B cell (primary cell): ENCODE measurements at regions not wholly inside any gene's neighbourhood (a gene's known extent, or its start where the extent isn't known, plus 50 kb on each side); places are given as distances from the start of the nearest gene placed in this dataset.
"Not testable (repeated sequence)": the region's sequence is repeated elsewhere in the genome, so short reads cannot be mapped to it uniquely, and the experiment has no call there.

ENCODE experiments used
- ATAC-seq: fragments of 200-7000 bp; cut with Tn5 transposase; one replicate; pipeline ENCODE4 v1.10.0; 2021; ENCODE audit warnings: low read depth, mild to moderate bottlenecking, moderate number of reproducible peaks, moderate library complexity
- CTCF ChIA-PET: fragments of 350-600 bp; sonication (Branson Sonifier 250); formaldehyde crosslinking; loops from one replicate; lab custom pipeline; 2021; ENCODE audit warnings: antibody characterized with exemption, inconsistent platforms; lab: Charles Lee
- POLR2A ChIA-PET: fragments of 350-600 bp; sonication (Branson Sonifier 250); formaldehyde crosslinking; loops from one replicate; lab custom pipeline; 2021; ENCODE audit warnings: antibody characterized with exemption; lab: Charles Lee
- DNase-seq: peaks from one replicate; pipeline ENCODE4 v3.0.0; 2013
- H2AFZ ChIP-seq: 2 replicates; pipeline ENCODE4 v1.6.1; 2012; ENCODE audit warnings: mild to moderate bottlenecking, low read depth, low read length; ENCODE audit not compliant: insufficient read depth, poor library complexity, severe bottlenecking
- H3K27ac ChIP-seq, 2 donors: 1 replicate in 1 of 2; 2 replicates in 1 of 2; pipeline ENCODE4 v1.5.1; 2012 to 2013; ENCODE audit warnings: low read length in 2 of 2, mild to moderate bottlenecking in 2 of 2, moderate library complexity in 1 of 2
- H3K27me3 ChIP-seq, 4 experiments: fragments of 200-600 bp in 1 of 4; sonication (generic) in 1 of 4; replicated peaks in 1 of 4; 1 replicate in 2 of 4; 2 replicates in 2 of 4; pipeline versions ENCODE4 v1.6.1 to v1.7.0; 2013 to 2016; ENCODE audit warnings: low read length in 3 of 4, mild to moderate bottlenecking in 2 of 4, mixed read lengths in 1 of 4, moderate library complexity in 1 of 4; ENCODE audit not compliant: insufficient read depth in 4 of 4, control insufficient read depth in 3 of 4; ENCODE audit errors: control extremely low read depth in 1 of 4
- H3K36me3 ChIP-seq, 2 experiments: replicated peaks in 1 of 2; 1 replicate in 1 of 2; 2 replicates in 1 of 2; pipeline versions ENCODE4 v1.6.1 to v1.7.1; 2013; ENCODE audit warnings: low read length in 1 of 2; ENCODE audit not compliant: insufficient read depth in 2 of 2, control insufficient read depth in 1 of 2; ENCODE audit errors: control extremely low read depth in 1 of 2, extremely low read depth in 1 of 2
- H3K4me1 ChIP-seq, 2 donors: fragments of 200-600 bp in 1 of 2; sonication (generic) in 1 of 2; 1 replicate in 1 of 2; 2 replicates in 1 of 2; pipeline versions ENCODE4 v1.5.1 to v1.6.1; 2013 to 2017; ENCODE audit warnings: low read length in 2 of 2; ENCODE audit not compliant: control insufficient read depth in 2 of 2, insufficient read depth in 2 of 2
- H3K4me2 ChIP-seq: replicated peaks from 2 replicates; pipeline ENCODE3; 2012; ENCODE audit warnings: mild to moderate bottlenecking, low read depth, low read length; ENCODE audit not compliant: poor library complexity, severe bottlenecking
- H3K4me3 ChIP-seq, 5 experiments: fragments of 200-600 bp in 1 of 5; sonication (generic) in 1 of 5; 1 replicate in 3 of 5; 2 replicates in 2 of 5; pipeline versions ENCODE4 v1.5.1 to v1.7.0; 2011 to 2016; ENCODE audit warnings: low read length in 4 of 5, mild to moderate bottlenecking in 4 of 5, low read depth in 2 of 5, control low read depth in 1 of 5, moderate library complexity in 1 of 5; ENCODE audit not compliant: insufficient read depth in 1 of 5; ENCODE audit errors: control extremely low read depth in 1 of 5, extremely low read depth in 1 of 5
- H3K79me2 ChIP-seq: fragments of 200-600 bp; sonication (generic); one replicate; pipeline ENCODE4 v1.6.0; 2016; ENCODE audit warnings: low read length; ENCODE audit not compliant: control insufficient read depth, insufficient read depth
- H3K9ac ChIP-seq: fragments of 200-600 bp; sonication (generic); 2 replicates; pipeline ENCODE4 v1.6.1; 2017; ENCODE audit warnings: mild to moderate bottlenecking, low read length, moderate library complexity
- H3K9me3 ChIP-seq, 3 donors: one replicate each; pipeline versions ENCODE4 v1.6.1 to v1.7.1; 2013; ENCODE audit warnings: low read length in 2 of 3; ENCODE audit not compliant: control insufficient read depth in 2 of 3, insufficient read depth in 1 of 3; ENCODE audit errors: control extremely low read depth in 1 of 3
- H4K20me1 ChIP-seq: 2 replicates; pipeline ENCODE4 v1.6.0; 2012; ENCODE audit warnings: mild to moderate bottlenecking, low read length; ENCODE audit not compliant: insufficient read depth, control insufficient read depth, poor library complexity, severe bottlenecking
- H3K27ac Mint-ChIP-seq: one replicate; pipeline ENCODE4 v1.8.0; 2021; ENCODE audit warnings: mixed read lengths
- H3K27me3 Mint-ChIP-seq: one replicate; pipeline ENCODE4 v1.8.0; 2021; ENCODE audit warnings: mixed read lengths
- H3K4me1 Mint-ChIP-seq: one replicate; pipeline ENCODE4 v1.8.0; 2021; ENCODE audit warnings: mixed read lengths
- H3K4me3 Mint-ChIP-seq: one replicate; pipeline ENCODE4 v1.8.0; 2021; ENCODE audit warnings: mixed read lengths
- H3K9me3 Mint-ChIP-seq: one replicate; pipeline ENCODE4 v1.8.0; 2022; ENCODE audit warnings: mixed read lengths; ENCODE audit not compliant: insufficient read depth
- EZH2 ChIP-seq: IDR thresholded peaks from 2 replicates; pipeline ENCODE4 v1.6.1; 2012; ENCODE audit warnings: borderline replicate concordance, low read depth, mild to moderate bottlenecking, moderate library complexity, low read length; ENCODE audit not compliant: insufficient read depth, poor library complexity, severe bottlenecking
- WGBS: methylation state at CpG from one replicate; pipeline ENCODE4 v1.1.5; 2013; ENCODE audit warnings: missing lambda C conversion rate; ENCODE audit not compliant: insufficient coverage; 5-methylcytosine and 5-hydroxymethylcytosine counted together
- intact Hi-C: fragments of 100-400 bp; cut with micrococcal nuclease; formaldehyde crosslinking; loops from one replicate; pipeline ENCODE4 v1.10.0; 2022
- TF ChIP-seq, protein P1 (sequence below): fragments of 200-600 bp; IDR thresholded peaks from one replicate; pipeline ENCODE4 v1.8.0; 2022; ENCODE audit warnings: antibody characterized with exemption, mild to moderate bottlenecking

GRCh38 chr6:6878887-6879585, 228.7 kb upstream of the RREB1 start:
- no peak overlapping the region for H2AFZ ChIP-seq
- intact Hi-C loops: no loop called here
- H3K36me3 ChIP-seq: no peaks in the 10 kb centered on the region
- no peak overlapping the region for H3K4me2 ChIP-seq
- no peaks in the 10 kb centered on the region for H3K4me1 ChIP-seq
- no peaks in the 10 kb centered on the region for H4K20me1 ChIP-seq
- DNase-seq (no peak), ATAC-seq (no peak)
- H3K27me3 Mint-ChIP-seq: peaks cover 9% of the 10 kb centered on the region
- no peaks in the 10 kb centered on the region for H3K79me2 ChIP-seq
- H3K9me3 ChIP-seq: no peaks in the 10 kb centered on the region
- 77% methylated on average over 7 of the region's 7 CpGs for WGBS
- CTCF ChIA-PET: no interaction called here
- no peaks in the 10 kb centered on the region for H3K9me3 Mint-ChIP-seq
- H3K4me3 ChIP-seq: no peak overlapping the region
- no peak for TF ChIP-seq EZH2
- TF ChIP-seq, protein P1, sequence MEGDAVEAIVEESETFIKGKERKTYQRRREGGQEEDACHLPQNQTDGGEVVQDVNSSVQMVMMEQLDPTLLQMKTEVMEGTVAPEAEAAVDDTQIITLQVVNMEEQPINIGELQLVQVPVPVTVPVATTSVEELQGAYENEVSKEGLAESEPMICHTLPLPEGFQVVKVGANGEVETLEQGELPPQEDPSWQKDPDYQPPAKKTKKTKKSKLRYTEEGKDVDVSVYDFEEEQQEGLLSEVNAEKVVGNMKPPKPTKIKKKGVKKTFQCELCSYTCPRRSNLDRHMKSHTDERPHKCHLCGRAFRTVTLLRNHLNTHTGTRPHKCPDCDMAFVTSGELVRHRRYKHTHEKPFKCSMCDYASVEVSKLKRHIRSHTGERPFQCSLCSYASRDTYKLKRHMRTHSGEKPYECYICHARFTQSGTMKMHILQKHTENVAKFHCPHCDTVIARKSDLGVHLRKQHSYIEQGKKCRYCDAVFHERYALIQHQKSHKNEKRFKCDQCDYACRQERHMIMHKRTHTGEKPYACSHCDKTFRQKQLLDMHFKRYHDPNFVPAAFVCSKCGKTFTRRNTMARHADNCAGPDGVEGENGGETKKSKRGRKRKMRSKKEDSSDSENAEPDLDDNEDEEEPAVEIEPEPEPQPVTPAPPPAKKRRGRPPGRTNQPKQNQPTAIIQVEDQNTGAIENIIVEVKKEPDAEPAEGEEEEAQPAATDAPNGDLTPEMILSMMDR: no peak
- H3K27me3 ChIP-seq: peaks cover 0 to 10% (median 0%) of the 10 kb centered on the region in 4 experiments
- no peak overlapping the region for H3K9ac ChIP-seq
- no peak overlapping the region for H3K27ac ChIP-seq
- POLR2A ChIA-PET: no interaction called here
- no peak overlapping the region for H3K4me3 Mint-ChIP-seq
- H3K27ac Mint-ChIP-seq: no peak overlapping the region
- H3K4me1 Mint-ChIP-seq: peaks cover 7% of the 10 kb centered on the region

- ATAC-seq, H3K27me3 ChIP-seq, POLR2A ChIA-PET, H3K36me3 ChIP-seq, H3K27ac Mint-ChIP-seq, H3K27ac ChIP-seq, H3K4me1 ChIP-seq, H3K9me3 Mint-ChIP-seq, H3K9me3 ChIP-seq, H3K4me3 ChIP-seq, H3K9ac ChIP-seq, H3K27me3 Mint-ChIP-seq, CTCF ChIA-PET, H2AFZ ChIP-seq, H3K79me2 ChIP-seq, DNase-seq, H3K4me2 ChIP-seq, intact Hi-C loops, H3K4me3 Mint-ChIP-seq, H4K20me1 ChIP-seq, H3K4me1 Mint-ChIP-seq: not testable (repeated sequence)
- WGBS: 100% methylated on average over 3 of the region's 6 CpGs
Measured at GRCh38 chr6:6879586-6879974, 228.2 kb upstream of the RREB1 start.
